Astrocyte of the cerebellum (primary cell): ENCODE measurements at regions not wholly inside any gene's neighbourhood (a gene's known extent, or its start where the extent isn't known, plus 50 kb on each side); places are given as distances from the start of the nearest gene placed in this dataset.

ENCODE experiments used
- DNase-seq: peaks from one replicate; pipeline ENCODE4 v3.0.0-alpha.2; 2011; ENCODE audit warnings: low read depth
- H3K4me3 ChIP-seq: 2 replicates; pipeline ENCODE4 v1.5.1; 2011; ENCODE audit warnings: mild to moderate bottlenecking, low read depth, low read length, moderate library complexity
- CTCF ChIP-seq: IDR thresholded peaks from 2 replicates; pipeline ENCODE4 v1.5.1; 2012; ENCODE audit warnings: low read length, low read depth, moderate library complexity, mild to moderate bottlenecking; ENCODE audit errors: missing control alignments
- in situ Hi-C: cut with HindIII; loops from 2 replicates; pipeline ENCODE4 v1.10.0; 2017; ENCODE audit warnings: low sequenced_read_pairs

DNA sequence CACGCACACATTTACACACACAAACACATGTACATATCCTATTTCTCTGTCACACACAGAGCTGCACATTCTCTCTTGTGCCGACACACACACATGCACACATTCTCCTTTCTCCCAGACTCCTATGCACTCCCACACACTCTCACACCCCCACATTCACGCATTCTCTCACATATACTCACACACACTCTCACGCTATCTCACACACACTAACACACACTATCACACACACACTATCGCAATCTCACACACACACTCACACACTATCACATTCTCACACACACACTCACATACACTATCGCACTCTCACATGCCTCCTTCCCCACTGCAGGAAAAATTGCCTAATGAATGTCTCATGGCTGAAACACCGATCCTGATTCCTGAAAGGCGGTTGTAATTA lies 450.7 kb downstream of the AACS start:
- no peak overlapping the region for H3K4me3 ChIP-seq
- in situ Hi-C loops, result no loop called here
- no peak for DNase-seq
- TF ChIP-seq CTCF, result no peak

- TF ChIP-seq CTCF, result no peak
- peak; percentile 37 for DNase-seq
- in situ Hi-C loops, result no loop called here
- H3K4me3 ChIP-seq, result no peak overlapping the region
Observed at GRCh38 chr12:125518074-125518473, 452.8 kb downstream of the AACS start.

- no peak overlapping the region for H3K4me3 ChIP-seq
- TF ChIP-seq CTCF, result no peak
- in situ Hi-C loops, result no loop called here
- no peak for DNase-seq
Observed at GRCh38 chr12:125519026-125519651, 453.9 kb downstream of the AACS start.

DNA sequence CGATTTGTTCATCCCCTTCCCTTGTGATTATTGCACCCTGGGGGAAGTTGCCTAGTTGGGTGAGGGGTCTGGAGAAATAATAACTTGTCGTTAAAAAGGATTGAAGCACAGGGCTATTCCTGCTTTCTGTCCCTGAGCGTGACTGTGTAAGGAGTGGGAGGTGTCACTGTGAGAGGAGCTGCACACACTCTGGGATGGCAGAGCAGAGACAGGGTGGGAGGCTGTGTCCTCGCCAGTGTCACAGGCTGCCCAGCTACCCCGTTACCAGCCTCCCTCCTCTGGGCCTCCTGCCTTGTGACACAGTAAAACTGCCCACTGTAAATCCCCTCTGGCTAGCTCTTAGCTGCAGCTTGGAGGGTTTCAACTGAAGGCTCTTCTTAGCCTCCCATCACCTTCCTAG lies 460.6 kb downstream of the AACS start:
- TF ChIP-seq CTCF, result no peak
- H3K4me3 ChIP-seq, result no peak overlapping the region
- no peak for DNase-seq
- in situ Hi-C loops, result no loop called here

- DNase-seq, result no peak
- H3K4me3 ChIP-seq, result no peak overlapping the region
- in situ Hi-C loops, result no loop called here
- TF ChIP-seq CTCF, result no peak
Observed at GRCh38 chr12:125528281-125528680, 463.0 kb downstream of the AACS start.

- H3K4me3 ChIP-seq, result no peak overlapping the region
- in situ Hi-C loops, result no loop called here
- no peak for DNase-seq
- no peak for TF ChIP-seq CTCF
Observed at GRCh38 chr12:125530201-125530600, 465.0 kb downstream of the AACS start.
